Limb (tissue), 2 donors: ENCODE measurements at regions not wholly inside any gene's neighbourhood (a gene's known extent, or its start where the extent isn't known, plus 50 kb on each side); places are given as distances from the start of the nearest gene placed in this dataset.
"Not testable (repeated sequence)": the region's sequence is repeated elsewhere in the genome, so short reads cannot be mapped to it uniquely, and the experiment has no call there.

Experiments
- DNase-seq, 2 donors: peaks; one replicate each; pipeline ENCODE4 v3.0.0-alpha.2; 2016; ENCODE audit errors: extremely low spot score in 2 of 2

- not testable (repeated sequence) for DNase-seq
Observed at GRCh38 chr2:111470924-111471323, 350.2 kb downstream of the BCL2L11 start.

- DNase-seq, result not testable (repeated sequence)
Observed at GRCh38 chr2:111471791-111472530, 351.2 kb downstream of the BCL2L11 start.

- DNase-seq, result not testable (repeated sequence)
Observed at GRCh38 chr2:111472844-111473403, 352.2 kb downstream of the BCL2L11 start.

- DNase-seq, result not testable (repeated sequence)
Observed at GRCh38 chr2:111473522-111473921, 352.8 kb downstream of the BCL2L11 start.

- not testable (repeated sequence) for DNase-seq
Observed at GRCh38 chr2:111474198-111474705, 353.5 kb downstream of the BCL2L11 start.

- DNase-seq, result not testable (repeated sequence)
Observed at GRCh38 chr2:111478335-111478734, 357.6 kb downstream of the BCL2L11 start.

GRCh38 chr2:111478871-111479318 lies 358.2 kb downstream of the BCL2L11 start:
- not testable (repeated sequence) for DNase-seq

- not testable (repeated sequence) for DNase-seq
Observed at GRCh38 chr2:111480016-111480625, 359.4 kb downstream of the BCL2L11 start.

- DNase-seq, result not testable (repeated sequence)
Observed at GRCh38 chr2:111480633-111481032, 359.9 kb downstream of the BCL2L11 start.

- DNase-seq, result not testable (repeated sequence)
Observed at GRCh38 chr2:111481219-111481618, 360.5 kb downstream of the BCL2L11 start.

- DNase-seq, result not testable (repeated sequence)
Observed at GRCh38 chr2:111482987-111483679, 362.4 kb downstream of the BCL2L11 start.

GRCh38 chr2:111484097-111484496 lies 363.4 kb downstream of the BCL2L11 start:
- not testable (repeated sequence) for DNase-seq

GRCh38 chr2:111485895-111486294 lies 365.2 kb downstream of the BCL2L11 start:
- DNase-seq, result not testable (repeated sequence)

- not testable (repeated sequence) for DNase-seq
Observed at GRCh38 chr2:111488451-111488850, 367.7 kb downstream of the BCL2L11 start.

GRCh38 chr2:111489460-111489859 lies 368.7 kb downstream of the BCL2L11 start:
- not testable (repeated sequence) for DNase-seq

- not testable (repeated sequence) for DNase-seq
Observed at GRCh38 chr2:111491181-111491580, 370.5 kb downstream of the BCL2L11 start.

- not testable (repeated sequence) for DNase-seq
Observed at GRCh38 chr2:111491614-111492013, 370.9 kb downstream of the BCL2L11 start.

- DNase-seq, result not testable (repeated sequence)
Observed at GRCh38 chr2:111492995-111493719, 372.4 kb downstream of the BCL2L11 start.

- DNase-seq, result not testable (repeated sequence)
Observed at GRCh38 chr2:111493720-111494078, 373.0 kb downstream of the BCL2L11 start.

- DNase-seq, result not testable (repeated sequence)
Observed at GRCh38 chr2:111494288-111494980, 373.7 kb downstream of the BCL2L11 start.
